K562 (cell line): ENCODE measurements at regions not wholly inside any gene's neighbourhood (a gene's known extent, or its start where the extent isn't known, plus 50 kb on each side); places are given as distances from the start of the nearest gene placed in this dataset.

Source experiments
- ELF1 ChIP-seq: fragments of 200-800 bp; sonication (Bioruptor generic); IDR thresholded peaks from 2 replicates; pipeline ENCODE4 v1.6.1; 2016; ENCODE audit warnings: missing genetic modification characterization, missing compliant biosample characterization
- GMEB1 ChIP-seq: fragments of 250-450 bp; sonication (Bioruptor Pico); IDR thresholded peaks from 2 replicates; pipeline ENCODE4 v1.4.0; 2020; ENCODE audit warnings: mild to moderate bottlenecking
- KLF13 ChIP-seq: fragments of 450-650 bp; IDR thresholded peaks from 2 replicates; pipeline ENCODE4 v1.6.1; 2016; ENCODE audit warnings: missing genetic modification characterization, low read depth, mild to moderate bottlenecking, missing compliant biosample characterization, moderate library complexity, borderline replicate concordance
- MXD1 ChIP-seq: fragments of 250-450 bp; sonication (Bioruptor Pico); IDR thresholded peaks from 2 replicates; pipeline ENCODE4 v1.8.0; 2021; ENCODE audit warnings: borderline replicate concordance, mild to moderate bottlenecking, moderate library complexity; ENCODE audit not compliant: poor library complexity, severe bottlenecking
- ZNF384 ChIP-seq: IDR thresholded peaks from 2 replicates; pipeline ENCODE4 v1.6.1; 2012; ENCODE audit warnings: low read depth, low read length, improper control_type of control experiment
- ZNF445 ChIP-seq: fragments of 250-450 bp; sonication (Bioruptor Pico); IDR thresholded peaks from 2 replicates; pipeline ENCODE4 v1.4.0; 2020; ENCODE audit warnings: low read depth, mild to moderate bottlenecking, moderate library complexity
- ZSCAN29 ChIP-seq: fragments of 450-650 bp; IDR thresholded peaks from 2 replicates; pipeline ENCODE4 v1.6.1; 2017
- TF ChIP-seq, protein P1 (sequence below): IDR thresholded peaks from 2 replicates; pipeline ENCODE4 v1.6.1; 2012; ENCODE audit warnings: low read depth, low read length, improper control_type of control experiment, borderline replicate concordance

DNA sequence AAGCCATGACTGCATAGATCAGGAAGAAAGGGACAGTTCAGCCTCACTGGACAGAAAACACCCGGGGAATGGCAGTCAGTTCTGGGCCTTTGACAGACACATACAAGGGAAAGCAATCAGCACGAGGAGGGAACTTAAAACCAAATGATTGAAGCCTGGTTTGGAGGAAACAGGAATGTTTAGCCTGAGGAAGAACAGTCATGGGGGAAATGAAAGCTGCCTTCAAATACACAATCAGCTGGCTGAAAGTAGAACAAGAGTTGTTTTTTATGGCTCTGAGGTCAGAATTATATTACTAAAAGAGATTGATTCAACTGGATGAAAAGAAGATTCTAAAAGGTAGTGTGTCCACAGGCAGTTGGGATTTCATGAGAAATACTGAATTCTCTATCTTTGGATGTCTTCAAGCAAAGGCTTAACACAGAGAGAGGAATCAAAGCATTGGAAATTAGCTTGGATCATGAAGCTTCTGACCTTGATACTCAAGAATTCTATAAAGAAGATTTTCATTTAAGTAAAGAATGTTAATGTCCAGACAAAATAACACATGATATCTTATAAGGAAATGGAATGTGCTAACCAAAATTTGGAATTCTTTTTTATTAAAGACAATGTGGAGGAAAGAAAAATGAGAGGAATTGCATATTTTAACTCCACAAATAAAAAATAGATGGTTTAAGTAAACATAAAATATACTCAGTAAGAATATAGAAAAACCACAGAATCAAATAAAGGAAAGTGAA, 216.6 kb downstream of the IBTK start (continued):
- TF ChIP-seq, protein P1, sequence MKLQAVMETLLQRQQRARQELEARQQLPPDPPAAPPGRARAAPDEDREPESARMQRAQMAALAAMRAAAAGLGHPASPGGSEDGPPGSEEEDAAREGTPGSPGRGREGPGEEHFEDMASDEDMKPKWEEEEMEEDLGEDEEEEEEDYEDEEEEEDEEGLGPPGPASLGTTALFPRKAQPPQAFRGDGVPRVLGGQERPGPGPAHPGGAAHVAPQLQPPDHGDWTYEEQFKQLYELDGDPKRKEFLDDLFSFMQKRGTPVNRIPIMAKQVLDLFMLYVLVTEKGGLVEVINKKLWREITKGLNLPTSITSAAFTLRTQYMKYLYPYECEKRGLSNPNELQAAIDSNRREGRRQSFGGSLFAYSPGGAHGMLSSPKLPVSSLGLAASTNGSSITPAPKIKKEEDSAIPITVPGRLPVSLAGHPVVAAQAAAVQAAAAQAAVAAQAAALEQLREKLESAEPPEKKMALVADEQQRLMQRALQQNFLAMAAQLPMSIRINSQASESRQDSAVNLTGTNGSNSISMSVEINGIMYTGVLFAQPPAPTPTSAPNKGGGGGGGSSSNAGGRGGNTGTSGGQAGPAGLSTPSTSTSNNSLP: no peak
- TF ChIP-seq KLF13 (tag) (no peak), GMEB1 (CRISPR knock-in tag) (no peak), ZNF445 (CRISPR knock-in tag) (no peak), ZNF384 (no peak), ZSCAN29 (no peak), ELF1 (tag) (no peak), MXD1 (CRISPR knock-in tag) (no peak)
